GM18520 (cell line): ENCODE measurements at regions not wholly inside any gene's neighbourhood (a gene's known extent, or its start where the extent isn't known, plus 50 kb on each side); places are given as distances from the start of the nearest gene placed in this dataset.
A peak's percentile ranks its signal among the peaks of the same experiment; 100 is the strongest.

Experiments used
- ATAC-seq: cut with Tn5 transposase; IDR thresholded peaks from one replicate; pipeline ENCODE4 v1.9.1; 2021; ENCODE audit not compliant: unreplicated experiment

DNA sequence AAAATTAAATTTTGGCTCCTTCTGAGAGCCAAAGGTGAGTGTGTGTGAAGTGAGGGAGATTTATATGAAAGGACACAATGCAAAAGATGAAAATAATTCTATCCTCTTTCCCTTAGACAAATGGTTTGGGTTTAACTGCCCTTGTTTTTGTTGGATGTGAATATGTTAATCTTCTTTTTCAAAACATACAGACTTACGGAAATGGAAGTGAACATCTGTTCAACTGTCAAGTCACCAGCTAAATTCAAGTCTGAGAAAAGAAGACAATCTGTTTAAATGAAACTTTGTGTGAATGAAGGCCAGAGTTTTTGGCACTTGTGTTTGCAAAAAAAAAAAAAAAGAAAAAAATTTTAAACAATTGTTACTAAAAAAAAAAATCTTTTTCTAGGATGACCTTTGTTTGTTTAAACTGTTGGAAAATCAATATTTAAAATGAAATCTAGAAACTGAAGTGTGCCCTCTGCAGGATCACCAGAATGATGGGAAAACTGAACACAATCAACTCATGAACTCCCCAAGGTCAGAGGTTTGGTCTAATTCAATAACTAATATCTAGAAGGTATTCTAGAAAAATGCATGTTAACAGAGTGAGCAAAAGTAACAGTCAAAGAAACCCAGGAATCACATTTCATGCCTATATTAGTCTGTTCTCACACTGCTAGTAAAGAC lies 448.8 kb downstream of the FLRT2 start:
- ATAC-seq, result no peak

DNA sequence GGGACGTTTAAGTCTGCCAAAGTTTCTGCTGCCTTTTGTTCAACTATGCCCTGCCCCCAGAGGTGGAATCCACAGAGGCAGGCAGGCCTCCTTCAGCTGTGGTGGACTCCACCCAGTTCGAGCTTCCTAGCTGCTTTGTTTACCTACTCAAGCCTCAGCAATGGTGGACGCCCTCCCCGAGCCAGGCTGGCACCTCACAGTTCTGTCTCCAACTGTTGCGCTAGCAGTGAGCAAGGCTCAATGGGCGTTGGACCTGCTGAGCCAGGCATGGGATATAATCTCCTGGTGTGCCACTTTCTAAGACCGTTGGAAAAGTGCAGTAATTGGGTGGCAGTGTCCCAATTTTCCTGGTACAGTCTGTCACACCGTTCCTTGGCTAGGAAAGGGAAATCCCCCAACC lies 444.7 kb downstream of the FLRT2 start:
- ATAC-seq, result no peak

DNA sequence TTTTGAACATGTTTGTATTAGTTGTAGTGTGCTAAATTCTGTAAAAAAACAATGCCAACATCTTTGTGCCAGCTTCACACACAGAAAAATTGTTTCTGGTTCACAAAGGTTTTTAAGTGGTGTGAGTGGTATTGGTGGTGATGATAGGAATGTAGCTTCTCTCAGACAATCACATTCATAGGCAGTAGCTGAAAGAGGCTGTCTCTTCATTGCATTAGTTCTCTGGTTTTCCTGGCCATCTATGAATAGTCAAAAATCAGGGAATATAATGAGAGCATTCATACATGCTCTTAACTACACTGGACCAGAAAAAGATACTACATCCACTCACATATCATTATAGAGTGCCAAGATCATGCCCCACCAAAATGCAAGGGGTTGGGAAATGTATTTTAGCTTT lies 433.5 kb downstream of the FLRT2 start:
- no peak for ATAC-seq

DNA sequence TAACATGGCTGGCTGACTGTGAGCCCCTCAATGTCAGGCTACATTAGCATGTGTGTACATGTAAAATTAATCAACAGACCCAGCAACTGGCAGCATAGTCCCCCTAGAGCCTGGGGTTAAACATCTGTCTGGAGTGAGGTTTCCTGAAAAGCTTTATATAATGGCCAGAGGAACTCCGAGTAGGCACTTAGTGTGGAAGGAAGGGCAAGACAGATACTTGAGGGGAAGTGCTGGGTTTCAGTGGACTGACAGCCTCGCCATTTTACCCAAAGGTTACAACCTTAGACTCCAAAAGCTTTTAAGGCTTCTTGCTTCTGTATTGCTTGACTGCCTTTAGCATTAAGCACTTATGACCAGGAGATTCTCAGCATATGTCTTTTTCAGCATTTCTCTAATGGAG lies 430.8 kb downstream of the FLRT2 start:
- no peak for ATAC-seq

DNA sequence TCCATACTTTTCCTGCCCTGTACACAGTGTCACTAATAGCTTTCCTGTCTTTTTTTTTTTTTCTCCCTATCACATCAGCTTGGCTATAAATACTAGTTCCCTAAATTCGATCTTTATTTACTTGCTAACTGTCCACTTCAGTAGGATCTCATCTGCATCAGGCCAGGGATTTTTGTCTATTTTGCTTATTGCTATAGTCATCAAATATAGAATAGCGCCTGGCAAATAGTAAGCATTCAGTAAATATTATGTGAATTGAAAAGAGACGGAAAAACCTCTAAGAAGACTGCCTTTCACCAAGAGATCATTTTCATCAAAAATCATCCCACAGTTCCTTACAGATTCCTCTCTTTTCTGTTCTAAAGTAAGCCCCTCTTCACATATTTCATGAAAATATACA lies 429.1 kb downstream of the FLRT2 start:
- no peak for ATAC-seq

DNA sequence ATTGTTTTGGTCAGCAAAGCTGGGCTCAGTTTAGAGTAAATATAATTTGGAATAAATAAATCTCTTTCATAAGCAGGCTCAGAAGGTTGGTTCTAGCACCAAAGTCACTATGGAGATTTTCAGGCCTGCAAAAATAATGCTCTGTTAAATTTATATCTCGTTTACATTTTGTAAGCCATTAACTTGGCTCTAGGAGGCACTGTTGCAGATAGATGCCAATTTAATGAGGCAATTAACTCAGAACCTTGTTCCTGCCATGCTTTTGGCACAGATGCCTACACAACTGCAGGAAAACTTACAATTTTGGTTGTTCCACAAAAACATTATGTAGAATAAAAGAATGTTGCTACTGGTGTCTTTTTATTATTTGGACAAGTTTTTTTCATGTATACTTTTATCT lies 428.1 kb downstream of the FLRT2 start:
- no peak for ATAC-seq

DNA sequence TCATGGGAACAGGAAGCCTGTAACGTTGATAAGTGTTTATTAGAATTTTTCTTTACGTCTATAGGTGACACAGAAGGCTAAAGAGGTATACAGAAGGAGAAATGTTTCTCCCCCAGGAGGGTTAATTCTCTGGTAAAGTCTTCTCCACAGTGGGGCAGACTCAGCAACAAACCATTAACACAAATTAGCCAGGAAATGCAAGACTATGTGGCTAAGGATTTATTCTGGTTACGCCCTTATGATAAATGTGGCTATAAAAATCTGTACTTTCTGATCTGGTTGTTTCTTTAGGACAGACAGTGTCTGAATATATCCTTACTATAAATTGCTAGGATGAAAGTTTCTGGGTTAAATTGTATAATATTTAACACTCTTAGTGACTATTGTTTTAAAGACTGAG lies 423.3 kb downstream of the FLRT2 start:
- ATAC-seq, result no peak

DNA sequence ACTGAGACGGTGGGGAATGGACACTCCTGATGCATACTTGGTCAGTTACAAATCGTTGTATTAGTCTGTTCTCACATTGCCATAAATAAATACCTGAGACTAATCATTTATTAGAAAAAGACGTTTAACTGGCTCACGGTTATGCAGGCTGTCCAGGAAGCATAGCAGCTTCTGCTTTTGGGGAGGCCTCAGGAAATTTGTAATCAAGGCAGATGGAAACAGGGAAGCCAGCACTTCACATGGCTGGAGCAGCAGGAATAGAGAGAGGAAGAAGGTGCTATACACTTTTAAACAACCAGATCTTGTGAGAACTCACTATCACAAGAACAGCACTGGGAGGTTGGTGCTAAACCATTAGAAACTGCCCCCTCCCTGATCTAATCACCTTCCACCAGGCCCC lies 418.2 kb downstream of the FLRT2 start:
- ATAC-seq, result no peak

DNA sequence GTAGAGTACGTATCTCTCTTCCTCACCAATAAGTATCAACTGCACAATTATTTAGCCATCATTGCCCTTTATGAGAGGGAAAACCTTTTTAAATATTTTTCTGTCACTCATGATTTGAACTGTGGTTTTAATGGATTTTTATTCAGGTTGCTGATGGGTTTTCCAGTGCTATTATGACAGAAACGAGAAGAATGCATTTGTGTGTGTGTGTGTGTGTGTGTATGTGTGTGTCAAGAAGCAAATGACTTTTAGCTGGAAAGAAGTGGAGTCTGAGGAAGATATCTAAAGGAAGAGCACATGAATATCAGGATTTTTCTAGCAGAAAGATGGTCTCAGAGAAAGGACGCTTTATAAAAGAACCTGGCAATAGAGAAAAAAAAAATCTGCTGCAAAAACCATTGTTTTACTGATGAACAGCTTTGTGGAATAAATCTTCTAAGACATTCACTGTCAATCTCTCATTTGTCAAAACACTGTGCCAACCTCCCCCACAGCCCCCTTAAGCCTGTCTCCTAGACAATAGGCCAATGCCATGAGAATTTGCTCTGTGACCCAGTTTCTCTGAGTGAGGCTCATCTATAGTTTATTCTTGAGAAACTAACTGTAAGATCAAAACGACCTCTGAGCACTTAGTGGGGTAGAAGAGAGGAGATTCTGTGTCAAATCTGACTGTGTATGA lies 417.7 kb downstream of the FLRT2 start:
- no peak for ATAC-seq

DNA sequence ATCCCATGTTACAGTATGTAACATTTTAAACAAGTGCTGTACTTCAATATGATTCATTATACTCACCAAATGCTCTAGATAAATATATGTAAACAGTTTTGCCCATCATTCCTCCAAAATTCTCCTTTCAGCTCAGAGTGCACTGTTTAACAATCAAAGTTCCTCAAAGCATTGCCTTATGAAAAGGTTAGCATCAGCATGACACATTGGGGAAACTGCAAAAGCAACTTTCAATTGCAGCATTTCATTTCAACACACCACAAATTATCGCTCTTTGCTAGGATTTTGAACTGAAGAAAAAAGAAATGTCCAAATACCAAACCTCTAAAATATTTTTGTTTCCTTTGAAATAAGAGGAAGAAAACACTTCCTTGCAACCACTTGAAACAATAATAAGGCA lies 413.2 kb downstream of the FLRT2 start:
- ATAC-seq, result no peak

DNA sequence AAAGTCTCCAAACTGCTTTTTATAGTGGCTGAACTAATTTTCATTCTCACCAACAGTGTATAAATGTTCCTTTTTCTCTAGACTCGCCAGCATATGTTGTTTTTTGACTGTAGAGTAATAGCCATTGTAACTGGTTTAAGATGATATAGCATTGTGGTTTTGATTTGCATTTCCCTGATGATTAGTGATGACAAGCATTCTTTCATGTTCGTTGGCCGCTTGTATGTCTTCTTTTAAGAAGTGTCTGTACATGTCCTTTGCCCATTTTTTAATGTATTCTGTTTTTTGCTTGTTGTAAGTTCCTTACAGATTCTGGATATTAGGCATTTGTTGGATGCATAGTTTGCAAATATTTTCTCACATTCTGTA lies 404.9 kb downstream of the FLRT2 start:
- peak; percentile 39 for ATAC-seq

DNA sequence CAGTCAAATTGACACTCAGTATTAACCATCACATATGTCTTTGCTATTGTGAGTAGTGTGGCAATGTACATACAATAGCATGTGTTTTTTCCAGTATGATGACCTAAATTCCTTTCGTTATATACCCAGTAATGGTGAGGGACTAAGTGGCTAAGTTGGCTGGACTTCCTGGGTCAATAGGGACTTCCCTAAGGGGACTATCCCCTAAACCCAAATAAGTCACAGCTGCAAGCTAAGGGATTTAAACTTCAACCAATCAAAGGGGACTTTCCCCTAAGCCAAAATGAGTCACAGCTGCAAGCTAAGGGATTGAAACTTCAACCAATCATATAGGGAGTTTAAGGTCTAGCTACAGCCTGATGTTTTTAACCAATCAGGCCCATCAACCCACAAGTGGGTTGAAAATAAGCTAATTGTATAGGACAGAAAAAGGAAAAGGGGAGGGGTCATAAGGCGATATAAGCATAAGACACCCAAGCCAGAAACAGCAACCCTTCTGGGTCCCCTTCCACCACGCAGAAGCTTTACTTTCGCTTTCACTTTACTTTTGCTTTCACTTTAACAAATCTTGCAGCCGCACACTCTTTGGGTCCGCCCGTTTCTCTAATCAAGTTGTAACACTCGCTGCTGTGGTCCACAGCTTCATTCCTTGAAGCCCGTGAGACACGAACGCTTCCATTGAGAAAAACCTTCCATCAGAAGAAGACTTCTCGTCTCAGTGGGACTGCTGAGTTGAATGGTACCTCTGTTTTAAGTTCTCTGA lies 404.4 kb downstream of the FLRT2 start:
- ATAC-seq, result peak; percentile 83

DNA sequence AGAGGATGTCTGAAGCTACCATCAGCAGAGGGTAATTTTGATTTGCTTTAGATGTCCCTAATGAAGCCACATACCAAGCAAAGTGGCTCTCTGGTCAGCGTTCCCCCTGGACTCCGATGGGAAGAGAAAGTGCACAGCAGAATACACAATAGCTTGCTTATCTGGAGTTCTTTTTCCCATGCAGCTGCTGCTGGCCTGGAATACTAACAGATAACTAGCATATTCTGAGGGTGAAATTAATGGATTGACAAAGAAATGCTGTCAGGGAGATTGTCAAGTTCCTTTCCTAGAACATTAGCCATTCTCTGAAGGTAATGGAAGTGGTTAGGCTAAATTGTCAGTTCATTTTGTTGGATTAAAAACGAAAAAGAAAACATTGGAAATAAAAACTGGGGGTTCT lies 391.3 kb downstream of the FLRT2 start:
- ATAC-seq, result no peak

DNA sequence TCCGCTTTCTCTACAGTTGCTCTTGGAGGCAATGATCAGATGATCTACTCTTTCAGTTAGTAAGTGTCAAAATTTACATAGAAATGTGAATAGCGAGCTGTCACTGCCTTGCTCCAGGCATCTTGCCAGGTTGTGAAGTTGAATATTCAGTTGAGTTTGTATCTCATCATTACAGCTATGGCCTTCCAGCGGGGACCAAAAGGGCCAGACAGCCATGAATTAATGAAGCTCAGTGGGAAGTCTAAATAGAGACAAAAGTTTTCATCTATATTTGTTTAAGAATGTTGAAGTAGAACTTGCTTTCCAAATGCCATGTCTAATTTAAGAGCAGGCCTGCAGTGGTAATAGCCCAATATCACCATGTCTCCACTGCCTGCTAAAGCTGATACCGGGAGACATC lies 387.8 kb downstream of the FLRT2 start:
- no peak for ATAC-seq

DNA sequence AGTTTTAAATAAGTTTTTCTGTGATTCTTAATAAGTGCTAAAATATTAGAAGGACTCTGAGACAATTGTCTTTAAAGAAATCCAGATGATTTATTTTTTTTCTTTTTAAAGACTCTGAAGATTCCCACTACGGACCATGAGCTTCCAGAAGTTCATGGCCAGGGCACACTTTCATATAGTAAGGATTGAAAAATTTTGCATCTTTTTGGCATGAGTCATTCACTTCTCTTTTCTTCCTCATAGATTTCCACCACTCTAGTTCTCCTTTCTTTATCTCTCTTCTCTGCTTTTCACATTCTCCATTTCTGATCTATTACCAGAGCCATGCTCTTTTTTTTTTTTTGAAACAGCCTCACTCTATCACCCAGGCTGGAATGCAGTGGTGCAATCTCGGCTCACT lies 385.8 kb downstream of the FLRT2 start:
- ATAC-seq, result no peak

DNA sequence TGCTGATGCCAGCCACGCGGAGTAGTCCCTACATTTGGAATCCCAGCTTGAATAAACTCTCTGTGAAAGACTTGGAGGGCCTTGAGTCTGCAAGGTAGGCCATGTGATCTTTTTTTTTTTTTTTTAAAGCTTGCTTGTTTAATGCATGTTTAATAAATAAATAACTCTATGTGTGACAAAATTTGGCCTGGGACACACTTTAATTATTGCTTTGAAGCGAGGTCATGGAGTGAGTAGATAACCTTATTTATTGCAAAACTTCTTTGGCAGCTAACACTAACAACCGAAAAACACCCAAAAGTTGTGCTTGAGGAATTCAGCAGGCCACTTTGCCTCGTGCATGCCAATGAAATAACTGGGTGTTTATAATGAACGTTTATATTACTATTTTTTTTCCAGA lies 382.2 kb downstream of the FLRT2 start:
- ATAC-seq, result no peak

DNA sequence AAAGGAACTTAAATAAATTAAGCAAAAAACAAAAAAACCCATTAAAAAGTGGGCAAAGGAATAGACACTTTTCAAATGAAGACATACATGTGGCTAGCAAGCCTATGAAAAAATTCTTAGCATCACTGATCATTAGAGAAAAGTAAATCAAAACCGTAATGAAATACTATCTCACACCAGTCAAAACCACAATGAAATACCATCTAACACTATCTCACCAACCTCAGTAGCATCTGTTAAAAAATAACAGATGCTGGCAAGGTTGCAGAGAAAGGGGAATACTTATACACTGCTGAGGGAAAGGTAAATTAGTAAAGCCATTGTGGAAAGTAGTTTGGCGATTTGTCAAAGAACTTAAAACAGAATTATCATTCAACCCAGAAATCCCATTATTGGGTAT lies 381.1 kb downstream of the FLRT2 start:
- no peak for ATAC-seq

DNA sequence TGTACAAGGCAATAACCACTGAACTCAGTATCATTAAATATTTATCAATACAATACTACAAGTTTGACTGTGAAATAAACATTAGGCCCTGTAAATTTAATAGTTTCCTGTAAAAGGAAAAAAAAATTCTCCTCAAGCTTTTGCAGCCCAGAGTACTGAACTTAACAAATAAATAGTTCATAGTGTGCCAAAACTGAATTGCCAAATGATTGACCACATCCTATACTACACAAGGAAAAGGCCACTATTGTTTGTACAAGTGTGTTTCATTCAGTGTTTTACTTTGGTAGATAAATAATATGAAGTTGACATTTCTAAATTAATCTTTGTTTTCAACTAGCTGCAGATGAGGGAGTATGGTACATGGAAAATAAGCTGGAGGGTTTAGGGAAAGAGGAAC lies 379.6 kb downstream of the FLRT2 start:
- ATAC-seq, result no peak

DNA sequence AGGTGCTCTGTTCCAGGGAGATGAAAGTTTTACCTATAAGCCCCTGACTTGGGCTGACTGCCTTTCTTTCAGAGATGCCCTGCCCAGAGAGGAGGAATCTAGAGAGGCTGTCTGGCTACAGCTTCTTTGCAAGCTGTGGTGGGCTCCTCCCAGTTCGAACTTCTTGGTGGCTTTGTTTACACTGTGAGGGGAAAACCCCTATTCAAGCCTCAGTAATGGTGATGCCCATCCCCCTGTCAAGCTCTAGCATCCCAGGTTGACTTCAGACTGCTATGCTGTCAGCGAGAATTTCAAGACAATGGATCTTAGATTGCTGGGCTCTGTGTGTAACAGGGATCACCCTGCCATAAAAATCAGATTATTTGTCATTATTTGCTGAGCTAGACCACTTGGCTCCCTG lies 377.6 kb downstream of the FLRT2 start:
- no peak for ATAC-seq

DNA sequence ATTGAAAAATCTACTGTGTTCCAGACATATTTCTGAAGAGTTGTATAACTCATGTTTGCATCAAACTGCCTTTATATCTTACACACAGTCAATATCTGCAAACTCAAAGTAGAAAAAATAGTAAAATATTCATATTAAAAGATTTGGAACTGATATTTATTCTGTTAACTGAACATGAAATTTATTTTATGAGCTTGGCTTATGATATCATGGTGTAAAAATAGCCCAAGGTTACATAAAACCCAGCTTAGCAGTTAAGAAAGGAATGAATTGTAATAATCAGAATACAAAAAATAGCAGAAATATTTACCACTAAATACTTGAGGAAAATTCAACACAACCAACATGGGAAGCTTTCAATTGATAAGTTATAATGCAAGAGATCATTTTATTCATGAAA lies 367.9 kb downstream of the FLRT2 start:
- no peak for ATAC-seq

DNA sequence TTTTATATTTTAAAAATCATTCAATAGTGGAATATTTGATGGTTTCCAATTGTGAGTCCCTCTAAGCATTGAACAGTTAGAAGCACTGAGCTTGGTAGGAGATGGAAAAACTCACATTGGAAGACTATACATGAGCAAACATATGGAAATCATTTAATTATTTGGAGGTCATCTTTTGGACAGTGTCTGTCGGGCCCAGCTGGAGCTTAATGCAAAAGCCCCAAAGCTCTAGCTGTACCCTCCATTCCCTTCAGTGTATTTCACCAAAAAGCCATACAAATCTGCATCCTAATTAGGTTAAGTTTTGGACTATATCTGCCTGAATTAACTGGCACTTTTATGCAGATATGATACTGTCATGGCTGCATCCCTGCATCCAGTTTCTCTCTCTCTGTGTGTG lies 365.7 kb downstream of the FLRT2 start:
- ATAC-seq, result no peak

DNA sequence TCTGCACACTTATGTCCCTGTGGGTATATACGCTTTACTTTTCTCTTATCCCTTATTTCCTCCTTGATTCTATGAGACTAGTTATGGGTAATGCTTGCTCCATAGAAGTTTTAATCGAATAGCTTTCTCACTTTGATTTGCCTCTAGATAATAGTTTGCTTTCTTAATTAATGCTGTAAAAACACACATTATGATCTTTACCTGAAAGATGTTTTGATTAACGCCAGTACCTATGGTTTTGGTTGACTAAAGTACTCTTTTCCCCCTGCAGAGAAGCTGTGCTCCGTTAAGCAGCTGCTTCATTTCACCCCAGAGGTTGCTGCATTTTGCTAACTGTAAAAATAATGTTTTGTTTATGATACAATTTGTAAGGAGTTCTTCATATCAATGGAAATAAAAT lies 362.3 kb downstream of the FLRT2 start:
- ATAC-seq, result no peak
